NCI-H1436 (cell line): ENCODE measurements at regions not wholly inside any gene's neighbourhood (a gene's known extent, or its start where the extent isn't known, plus 50 kb on each side); places are given as distances from the start of the nearest gene placed in this dataset.
"Not testable (repeated sequence)": the region's sequence is repeated elsewhere in the genome, so short reads cannot be mapped to it uniquely, and the experiment has no call there.

Experiments
- DNase-seq: peaks from one replicate; lab custom pipeline; 2025; lab: John Stamatoyannopoulos, UW

DNA sequence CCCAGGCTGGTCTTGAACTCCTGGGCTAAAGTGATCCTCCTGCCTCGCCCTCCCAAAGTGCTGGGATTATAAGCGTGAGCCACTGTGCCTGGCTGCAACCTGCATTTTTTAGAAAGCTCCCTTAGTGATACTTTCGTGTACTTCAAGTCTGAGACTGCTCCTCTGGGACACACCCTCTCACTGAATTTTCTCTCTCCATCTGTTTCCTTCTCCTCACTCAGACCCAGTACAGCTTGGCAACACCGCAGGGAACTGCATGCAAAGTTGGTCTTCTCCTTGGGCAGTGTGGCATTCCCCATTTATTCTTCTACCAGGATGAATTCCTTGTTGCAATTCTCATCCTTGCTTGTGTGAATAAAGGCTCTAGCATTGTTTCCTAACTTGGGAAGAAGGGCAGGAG lies 175.9 kb downstream of the LPIN1 start:
- DNase-seq = no peak

DNA sequence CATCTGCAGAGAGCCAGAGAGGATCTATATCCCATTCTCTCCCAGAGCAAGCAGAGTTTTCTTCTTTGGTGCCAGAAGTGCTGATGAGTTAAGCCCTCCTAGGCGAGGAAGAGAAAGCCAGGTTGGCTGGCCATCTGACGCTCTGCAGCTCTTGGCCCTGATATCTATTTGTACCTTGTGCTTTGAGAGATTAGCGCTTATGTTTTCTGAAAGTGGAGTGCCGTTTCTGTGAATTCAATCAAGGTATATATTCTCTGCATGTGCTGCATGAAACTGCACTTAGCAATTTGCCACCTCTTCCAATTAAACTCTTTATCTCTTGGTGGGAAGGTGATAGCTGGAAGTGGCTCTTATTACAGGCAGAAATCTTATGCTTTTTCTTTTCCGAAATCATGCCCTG lies 177.5 kb downstream of the LPIN1 start:
- no peak for DNase-seq

DNA sequence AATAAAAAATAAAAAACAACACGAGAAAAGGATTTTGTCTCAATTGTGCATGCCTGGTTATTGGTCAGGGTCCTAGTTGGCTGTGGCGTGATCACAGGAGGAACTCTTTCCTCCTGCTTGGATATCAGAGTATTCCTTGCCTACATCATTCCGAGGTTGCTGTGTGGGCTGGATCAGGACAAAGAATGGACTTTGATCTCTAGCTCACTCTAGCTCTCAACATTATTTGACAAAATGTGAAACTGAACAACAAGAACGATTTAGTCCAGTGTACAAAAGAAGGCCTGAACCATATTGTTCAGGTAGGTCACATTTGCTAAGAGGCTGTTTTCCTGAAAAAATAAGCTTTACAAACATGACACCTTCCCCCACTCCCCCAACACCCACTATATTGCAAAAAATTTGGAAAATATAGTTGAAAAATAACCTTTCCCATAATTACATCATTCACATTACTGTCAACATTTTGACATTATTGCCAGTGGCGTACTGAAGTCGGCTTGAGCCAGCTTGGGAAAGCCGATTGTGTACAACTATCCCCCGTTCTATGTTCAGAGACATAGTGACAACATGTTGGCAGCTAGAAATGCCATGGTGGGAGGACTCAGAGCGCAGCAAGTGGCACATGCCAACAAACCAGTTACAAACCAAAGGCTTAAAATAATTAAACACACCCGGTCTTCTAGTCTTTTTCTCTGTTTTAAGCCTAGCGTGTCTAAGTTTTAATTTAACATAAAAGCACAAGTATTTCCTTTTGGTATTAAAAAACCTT lies 179.0 kb downstream of the LPIN1 start:
- no peak for DNase-seq

- DNase-seq = no peak
Observed at GRCh38 chr2:11930211-11930761, 183.9 kb downstream of the LPIN1 start.

DNA sequence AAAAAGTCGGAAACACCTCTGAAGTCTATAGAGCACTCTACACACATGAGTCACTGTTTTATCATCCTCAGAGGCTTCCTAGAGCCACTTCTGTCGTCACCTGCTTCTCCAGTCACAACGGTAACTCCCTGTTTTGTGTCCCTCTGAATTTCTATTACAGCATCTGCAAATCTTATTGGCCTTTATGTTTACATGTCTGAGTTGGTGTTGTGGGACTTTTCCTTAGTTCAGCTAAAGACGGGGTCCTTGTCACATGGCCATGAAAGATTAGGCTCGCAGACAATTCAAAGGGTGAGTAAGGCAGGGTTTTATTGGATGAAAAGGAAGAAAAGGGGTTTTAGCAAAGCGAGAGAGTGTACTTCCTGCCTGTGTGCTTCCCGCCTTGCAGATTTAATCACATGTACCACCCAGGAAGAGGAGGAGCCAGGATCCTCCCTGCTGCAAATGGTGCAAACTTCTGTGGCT lies 185.6 kb downstream of the LPIN1 start:
- no peak for DNase-seq

DNA sequence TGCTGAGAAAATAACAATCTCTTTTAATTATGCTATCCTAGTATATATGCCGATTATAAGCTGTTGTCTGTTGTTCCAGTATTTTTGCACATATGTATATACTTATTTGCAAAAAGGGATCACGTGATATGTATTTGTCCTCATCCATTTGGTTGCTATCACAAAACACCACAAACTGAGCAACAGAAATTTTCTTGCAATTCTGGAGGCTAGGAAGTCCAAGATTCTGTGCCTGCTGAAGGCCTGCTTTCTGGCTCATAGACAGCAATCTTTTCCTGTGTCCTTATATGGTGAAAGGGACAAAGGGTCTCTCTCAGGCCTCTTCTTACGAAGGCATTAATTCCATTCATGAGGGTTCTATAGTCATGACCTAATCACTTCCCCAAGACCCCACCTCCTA lies 186.5 kb downstream of the LPIN1 start:
- no peak for DNase-seq

- DNase-seq = no peak
Observed at GRCh38 chr2:11933854-11934253, 187.4 kb downstream of the LPIN1 start.

GRCh38 chr2:11936761-11937160 lies 190.3 kb downstream of the LPIN1 start:
- no peak for DNase-seq

DNA sequence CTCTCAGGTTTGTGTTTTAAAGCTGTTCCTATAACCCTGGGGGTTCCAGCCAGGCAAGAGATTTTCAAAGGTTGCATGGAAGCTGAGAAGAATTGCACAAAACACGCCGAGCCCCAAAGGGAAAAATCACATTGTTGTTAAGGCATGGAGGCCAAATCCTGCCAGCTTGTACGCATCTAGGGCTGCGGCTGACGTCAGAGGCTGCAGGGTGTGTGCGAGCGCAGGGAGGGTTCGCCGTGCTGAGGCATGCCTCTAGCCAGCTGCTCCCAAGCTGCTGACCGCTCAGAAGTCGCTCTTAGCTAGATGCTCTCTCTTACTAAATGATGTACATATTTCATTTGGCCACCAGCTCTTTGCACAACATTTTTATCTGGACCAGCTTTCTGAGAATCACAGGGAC lies 191.8 kb downstream of the LPIN1 start:
- DNase-seq = no peak

DNA sequence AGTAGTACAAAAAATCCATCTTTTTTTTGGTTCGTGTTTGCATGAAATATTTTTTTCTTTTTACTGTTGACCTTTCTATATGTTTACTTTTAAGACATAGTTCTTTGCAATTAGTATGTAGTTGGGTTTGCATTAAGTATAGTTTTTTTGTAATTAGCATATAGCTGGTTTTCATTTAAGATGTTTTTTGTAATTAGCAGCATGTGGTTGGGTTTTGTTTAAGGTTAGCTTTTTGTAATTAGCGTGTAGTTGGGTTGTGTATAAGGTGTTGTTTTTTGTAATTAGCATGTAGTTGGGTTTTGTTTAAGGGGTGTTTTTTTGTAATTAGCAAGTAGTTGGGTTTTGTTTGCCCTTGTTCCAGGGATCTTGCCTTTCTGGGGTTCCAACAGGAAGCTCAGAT lies 193.1 kb downstream of the LPIN1 start:
- DNase-seq = no peak

DNA sequence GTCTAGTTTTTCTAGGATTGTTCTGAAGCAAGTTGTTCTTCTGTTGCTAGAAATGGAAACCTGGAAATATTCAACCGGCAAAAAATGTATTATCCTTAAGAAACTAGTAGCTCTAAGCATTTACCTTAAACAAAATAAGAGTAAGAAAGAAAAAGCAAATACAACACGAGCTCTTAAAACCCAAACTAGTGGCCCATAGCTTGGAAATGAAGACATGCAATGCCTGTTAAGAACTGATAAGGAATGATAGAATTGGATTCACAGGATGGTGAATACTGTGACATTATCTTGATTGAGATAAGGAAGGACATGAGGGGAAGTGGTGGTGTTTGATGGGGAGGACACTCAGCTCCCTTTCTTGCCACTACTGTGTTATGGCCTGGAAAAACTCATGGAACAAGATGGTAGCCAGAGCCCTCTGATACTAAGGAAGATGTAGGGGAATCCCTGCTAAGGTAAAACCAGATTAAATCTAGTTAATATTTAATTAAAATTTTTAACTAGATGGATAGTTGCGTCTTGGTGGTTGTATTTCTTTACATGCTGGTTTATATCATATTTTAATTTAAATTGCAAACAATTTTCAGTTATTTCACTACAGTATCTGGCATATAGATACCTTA lies 193.8 kb downstream of the LPIN1 start:
- DNase-seq = no peak

DNA sequence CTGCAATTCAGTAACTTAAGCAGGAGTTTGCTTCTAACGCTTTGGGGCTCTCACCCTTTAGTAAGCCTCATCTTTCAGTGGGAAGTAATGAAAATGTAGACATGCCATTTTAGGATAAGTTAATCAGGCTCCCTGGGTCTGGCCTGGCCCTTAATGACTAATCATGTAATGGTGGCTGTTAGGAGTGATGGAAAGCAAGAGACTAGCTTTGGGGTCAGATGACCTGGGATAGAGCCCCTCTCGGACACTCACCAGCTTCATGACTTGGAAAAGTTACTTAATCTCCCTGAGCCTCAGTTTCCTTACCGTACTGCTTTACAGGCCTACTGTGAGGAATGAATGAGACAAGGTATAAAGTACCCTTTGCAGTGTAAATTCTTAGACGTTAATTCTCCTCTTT lies 194.4 kb downstream of the LPIN1 start:
- DNase-seq = no peak

DNA sequence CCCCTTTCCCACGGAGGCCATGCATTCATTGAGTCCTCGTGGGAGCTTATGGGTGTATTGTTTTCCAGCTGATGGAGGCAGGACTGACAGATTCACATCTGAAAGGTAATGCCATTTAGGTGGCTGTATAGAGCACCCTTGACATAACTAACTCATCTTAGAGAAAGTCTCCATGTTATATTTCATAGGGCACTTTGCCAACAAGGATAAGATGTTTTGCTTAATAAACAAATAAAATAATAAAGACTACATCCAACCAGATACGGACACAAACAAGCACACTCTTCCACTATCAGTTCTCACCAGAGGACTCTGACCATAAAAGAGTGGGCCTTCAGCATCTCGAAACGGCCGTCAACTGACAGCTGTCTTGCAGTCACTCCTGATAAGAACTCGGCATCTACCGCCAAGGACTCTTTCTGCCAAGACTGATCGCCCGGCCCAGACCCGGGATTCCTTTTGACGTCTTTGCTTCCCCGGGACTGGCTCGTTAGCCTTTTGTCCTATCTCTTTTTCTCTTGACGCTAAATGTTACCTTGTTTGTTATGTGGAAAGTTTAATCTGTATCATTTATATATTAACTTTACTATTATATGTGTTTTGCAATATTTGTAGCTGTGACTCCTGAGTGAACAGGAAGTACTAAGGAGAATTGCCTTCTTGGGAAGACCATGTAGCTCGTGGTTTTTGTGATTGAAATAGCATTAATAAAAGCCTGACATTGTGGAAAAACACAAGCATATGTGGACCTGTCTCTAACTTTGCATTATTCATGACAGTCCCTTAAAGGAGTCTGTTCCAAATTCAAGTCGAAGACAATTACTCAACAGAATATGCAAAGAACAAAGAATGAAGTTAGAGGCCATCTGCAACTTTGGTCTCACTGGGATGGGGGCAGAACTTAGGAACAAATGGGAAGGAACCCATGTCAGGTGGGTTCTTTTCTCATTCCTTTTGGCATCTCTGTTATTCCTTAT lies 195.1 kb downstream of the LPIN1 start:
- no peak for DNase-seq

GRCh38 chr2:11942178-11942569 lies 195.7 kb downstream of the LPIN1 start:
- DNase-seq = no peak

DNA sequence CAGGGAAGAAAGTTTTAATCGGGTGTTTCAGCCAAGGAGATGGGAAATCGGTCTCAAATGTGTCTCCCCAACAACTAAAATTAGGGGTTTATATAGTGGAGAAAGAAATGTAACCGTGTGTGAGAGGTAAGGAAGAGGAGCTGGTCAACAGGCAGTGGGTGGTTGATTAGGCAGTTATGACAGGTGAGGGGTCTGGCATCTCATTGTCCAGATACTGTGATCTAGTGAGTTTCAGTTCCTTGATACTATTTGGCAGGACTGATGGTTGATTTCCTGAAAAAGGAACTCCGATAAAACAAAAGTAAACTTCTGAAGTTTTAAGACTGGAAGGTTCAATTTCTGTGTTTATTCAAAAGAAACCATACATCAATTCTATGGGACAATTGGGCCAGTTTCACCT lies 197.9 kb downstream of the LPIN1 start:
- no peak for DNase-seq

- no peak for DNase-seq
Observed at GRCh38 chr2:11945139-11946126, 199.0 kb downstream of the LPIN1 start.

GRCh38 chr2:11947956-11948355 lies 201.5 kb downstream of the LPIN1 start:
- no peak for DNase-seq

DNA sequence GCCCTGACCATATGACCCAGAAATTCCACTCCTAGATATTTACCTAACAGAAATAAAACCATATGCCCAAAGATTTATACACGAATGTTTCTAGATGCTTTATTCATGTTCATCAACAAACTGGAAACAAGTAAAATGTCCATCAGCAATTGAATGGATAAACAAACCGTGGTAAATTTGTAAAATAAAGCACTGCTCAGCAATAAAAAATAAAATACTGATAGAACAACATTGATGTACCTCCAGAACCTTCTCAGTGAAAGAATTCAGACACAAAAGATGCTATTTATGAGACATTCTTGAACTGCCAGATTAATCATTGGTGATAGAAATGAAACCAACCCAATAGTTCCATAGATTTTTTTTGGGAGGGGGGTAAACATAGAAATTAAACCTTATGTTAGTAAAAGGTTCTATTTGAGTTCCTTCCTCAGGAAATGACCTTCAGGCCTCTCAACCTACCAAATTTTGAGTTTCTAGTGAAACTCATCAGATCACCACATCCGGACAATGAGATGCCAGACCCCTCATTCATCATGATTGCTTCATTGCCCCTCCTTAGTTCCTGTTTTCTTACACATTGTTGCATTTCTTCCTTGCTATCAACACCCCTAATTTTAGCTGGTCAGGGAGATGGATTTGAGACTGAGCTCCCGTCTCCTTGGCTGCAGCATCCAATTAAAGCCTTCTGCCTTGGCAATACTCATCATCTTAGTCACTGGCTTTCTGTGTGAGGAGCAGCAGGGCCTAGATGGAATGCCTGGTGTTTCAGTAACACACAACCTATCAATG lies 203.5 kb downstream of the LPIN1 start:
- no peak for DNase-seq

GRCh38 chr2:11950896-11951295 lies 204.5 kb downstream of the LPIN1 start:
- no peak for DNase-seq

DNA sequence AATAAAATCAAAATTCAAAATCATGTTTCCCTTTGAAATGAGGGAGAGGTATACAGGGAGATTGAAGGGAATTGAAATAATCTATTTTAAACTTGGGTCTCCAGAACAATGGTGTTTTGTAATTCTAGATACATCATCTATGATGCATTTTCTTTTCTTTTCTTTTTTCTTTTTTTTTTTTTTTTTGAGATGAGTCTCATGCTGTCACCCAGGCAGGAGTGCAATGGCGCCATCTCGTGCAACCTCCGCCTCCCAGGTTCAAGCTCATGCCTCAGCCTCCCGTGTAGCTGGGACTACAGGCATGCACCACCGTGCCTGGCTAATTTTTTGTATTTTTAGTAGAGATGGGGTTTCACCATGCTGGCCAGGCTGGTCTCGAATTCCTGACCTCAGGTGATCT lies 205.1 kb downstream of the LPIN1 start:
- not testable (repeated sequence) for DNase-seq
